Body of pancreas (tissue), 4 donors: ENCODE measurements at regions not wholly inside any gene's neighbourhood (a gene's known extent, or its start where the extent isn't known, plus 50 kb on each side); places are given as distances from the start of the nearest gene placed in this dataset.

Experiments used
- ATAC-seq: fragments of 150-250 bp; one replicate; pipeline ENCODE4 v1.9.1; 2016
- DNase-seq, 4 donors: peaks; one replicate each; pipeline ENCODE4 v3.0.0-alpha.2; 2019
- H3K27ac ChIP-seq, 4 donors: fragments of 200-600 bp; sonication (generic); 1 replicate in 3 of 4; 2 replicates in 1 of 4; pipeline versions ENCODE4 v1.5.1 to v1.6.1; 2016 to 2019; ENCODE audit warnings: mild to moderate bottlenecking in 1 of 4, mixed read lengths in 1 of 4, moderate library complexity in 1 of 4
- H3K27me3 ChIP-seq, 2 donors: fragments of 200-600 bp; sonication (generic); one replicate each; pipeline ENCODE4 v1.6.0; 2016; ENCODE audit warnings: mild to moderate bottlenecking in 1 of 2
- H3K36me3 ChIP-seq, 2 donors: fragments of 200-600 bp; sonication (generic); replicated peaks in 1 of 2; 2 replicates each; pipeline ENCODE4 v1.5.1; 2016; ENCODE audit warnings: low read depth in 2 of 2; ENCODE audit not compliant: insufficient read depth in 1 of 2
- H3K4me1 ChIP-seq: fragments of 200-600 bp; sonication (generic); one replicate; pipeline ENCODE4 v1.6.0; 2016
- H3K4me3 ChIP-seq, 2 donors: fragments of 200-600 bp; sonication (generic); 1 replicate in 1 of 2; 2 replicates in 1 of 2; pipeline ENCODE4 v1.5.1; 2016 to 2019
- H3K9me3 ChIP-seq, 3 donors: fragments of 200-600 bp; sonication (generic); 1 replicate in 2 of 3; 2 replicates in 1 of 3; pipeline ENCODE4 v1.5.1; 2016
- POLR2A ChIP-seq, 3 donors: fragments of 450-650 bp; IDR thresholded peaks; one replicate each; pipeline ENCODE4 v1.6.1; 2016; ENCODE audit warnings: antibody characterized with exemption in 3 of 3, mild to moderate bottlenecking in 2 of 3
- WGBS, 2 donors: methylation state at CpG; one replicate each; pipeline ENCODE4 v1.1.5; 2017; 5-methylcytosine and 5-hydroxymethylcytosine counted together
- intact Hi-C: fragments of 100-400 bp; cut with DNase I; formaldehyde crosslinking; loops from one replicate; pipeline ENCODE4 v1.15.1; 2023
- TF ChIP-seq, protein P1 (sequence below), 7 experiments: fragments of 450-650 bp in 4 of 7; fragments of 200-600 bp in 3 of 7; sonication (generic) in 3 of 7; IDR thresholded peaks; one replicate each; pipeline ENCODE4 v1.5.1; 2016 to 2019; ENCODE audit warnings: antibody characterized with exemption in 7 of 7

DNA sequence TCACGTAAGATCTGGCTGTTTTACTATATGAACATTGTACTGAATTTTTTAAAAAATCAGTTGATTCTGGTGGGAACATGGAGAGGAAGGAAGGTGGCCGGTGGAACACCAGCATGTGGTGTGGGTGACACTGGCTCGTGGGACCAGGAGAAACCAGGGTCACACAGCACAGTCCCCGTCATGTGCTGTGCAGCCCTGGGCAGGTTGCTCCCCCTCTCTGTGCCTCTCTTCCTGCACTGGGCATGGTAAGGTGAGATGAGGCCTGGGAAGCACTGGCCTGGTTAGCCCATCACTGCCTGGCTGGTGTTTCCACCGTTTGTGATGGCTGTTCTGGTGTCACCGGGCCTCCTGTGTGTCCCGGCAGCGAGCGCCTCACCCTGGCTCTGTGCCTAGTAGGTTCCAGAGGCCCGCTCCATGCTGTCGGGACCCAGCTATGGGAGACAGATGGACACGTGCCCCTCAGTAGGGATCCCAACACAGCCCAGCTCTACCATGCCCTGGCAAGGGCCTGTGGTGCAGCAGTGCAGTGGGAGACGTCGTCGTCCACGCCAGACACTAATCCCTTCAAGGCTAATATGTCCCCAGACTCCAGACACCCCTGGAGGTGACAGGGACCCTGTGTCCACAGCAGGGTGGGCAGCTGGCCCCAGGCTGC lies 88.2 kb upstream of the LINC01488 start:
- no peaks in the 10 kb centered on the region for H3K27me3 ChIP-seq
- H3K36me3 ChIP-seq = no peaks in the 10 kb centered on the region
- ATAC-seq = no peak
- TF ChIP-seq, protein P1, sequence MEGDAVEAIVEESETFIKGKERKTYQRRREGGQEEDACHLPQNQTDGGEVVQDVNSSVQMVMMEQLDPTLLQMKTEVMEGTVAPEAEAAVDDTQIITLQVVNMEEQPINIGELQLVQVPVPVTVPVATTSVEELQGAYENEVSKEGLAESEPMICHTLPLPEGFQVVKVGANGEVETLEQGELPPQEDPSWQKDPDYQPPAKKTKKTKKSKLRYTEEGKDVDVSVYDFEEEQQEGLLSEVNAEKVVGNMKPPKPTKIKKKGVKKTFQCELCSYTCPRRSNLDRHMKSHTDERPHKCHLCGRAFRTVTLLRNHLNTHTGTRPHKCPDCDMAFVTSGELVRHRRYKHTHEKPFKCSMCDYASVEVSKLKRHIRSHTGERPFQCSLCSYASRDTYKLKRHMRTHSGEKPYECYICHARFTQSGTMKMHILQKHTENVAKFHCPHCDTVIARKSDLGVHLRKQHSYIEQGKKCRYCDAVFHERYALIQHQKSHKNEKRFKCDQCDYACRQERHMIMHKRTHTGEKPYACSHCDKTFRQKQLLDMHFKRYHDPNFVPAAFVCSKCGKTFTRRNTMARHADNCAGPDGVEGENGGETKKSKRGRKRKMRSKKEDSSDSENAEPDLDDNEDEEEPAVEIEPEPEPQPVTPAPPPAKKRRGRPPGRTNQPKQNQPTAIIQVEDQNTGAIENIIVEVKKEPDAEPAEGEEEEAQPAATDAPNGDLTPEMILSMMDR (IDR thresholded peaks at IDR 0.05) = no peak
- no peak for TF ChIP-seq POLR2A (IDR thresholded peaks at IDR 0.05)
- DNase-seq = peak in 1 of 4 donors; percentile 8
- H3K4me3 ChIP-seq = no peak overlapping the region
- no peaks in the 10 kb centered on the region for H3K4me1 ChIP-seq
- intact Hi-C loops = no loop called here
- H3K27ac ChIP-seq = no peak overlapping the region
- peaks cover 0 to 5% (median 1%) of the 10 kb centered on the region in 3 donors for H3K9me3 ChIP-seq
- 78 to 84% methylated on average over 7 to 16 of the region's 16 CpGs for WGBS, 2 donors

DNA sequence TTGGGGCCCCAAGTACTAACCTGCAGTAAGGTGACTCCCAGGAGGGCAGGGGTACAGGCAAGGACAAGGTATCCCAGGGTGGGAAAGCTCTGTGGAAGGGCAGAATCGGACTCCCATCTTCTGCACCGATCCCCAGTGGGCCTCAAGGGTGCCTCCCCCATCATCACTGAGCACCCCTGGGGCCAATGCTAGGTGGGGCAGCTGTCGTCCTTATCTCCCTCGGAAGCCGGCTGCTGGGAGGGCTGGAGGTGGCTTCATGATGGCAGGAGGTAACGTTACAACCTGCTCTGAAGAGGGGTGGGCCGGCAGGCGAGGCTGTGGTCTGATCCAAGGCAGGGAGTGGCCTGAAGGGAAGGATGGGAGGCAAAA lies 87.6 kb upstream of the LINC01488 start:
- Histone ChIP-seq H3K27ac (no peak overlapping the region), H3K4me3 (no peak overlapping the region), H3K9me3 (peaks cover 0 to under 1% (median 0%) of the 10 kb centered on the region in 3 donors), H3K27me3 (no peaks in the 10 kb centered on the region), H3K36me3 (no peaks in the 10 kb centered on the region), H3K4me1 (no peaks in the 10 kb centered on the region)
- TF ChIP-seq, protein P1 (IDR thresholded peaks at IDR 0.05) = no peak
- TF ChIP-seq POLR2A (IDR thresholded peaks at IDR 0.05) = no peak
- ATAC-seq (no peak), DNase-seq (peak in 1 of 4 donors; percentile 8)
- intact Hi-C loops = no loop called here
- 72 to 77% methylated on average over 6 to 8 of the region's 8 CpGs for WGBS, 2 donors

DNA sequence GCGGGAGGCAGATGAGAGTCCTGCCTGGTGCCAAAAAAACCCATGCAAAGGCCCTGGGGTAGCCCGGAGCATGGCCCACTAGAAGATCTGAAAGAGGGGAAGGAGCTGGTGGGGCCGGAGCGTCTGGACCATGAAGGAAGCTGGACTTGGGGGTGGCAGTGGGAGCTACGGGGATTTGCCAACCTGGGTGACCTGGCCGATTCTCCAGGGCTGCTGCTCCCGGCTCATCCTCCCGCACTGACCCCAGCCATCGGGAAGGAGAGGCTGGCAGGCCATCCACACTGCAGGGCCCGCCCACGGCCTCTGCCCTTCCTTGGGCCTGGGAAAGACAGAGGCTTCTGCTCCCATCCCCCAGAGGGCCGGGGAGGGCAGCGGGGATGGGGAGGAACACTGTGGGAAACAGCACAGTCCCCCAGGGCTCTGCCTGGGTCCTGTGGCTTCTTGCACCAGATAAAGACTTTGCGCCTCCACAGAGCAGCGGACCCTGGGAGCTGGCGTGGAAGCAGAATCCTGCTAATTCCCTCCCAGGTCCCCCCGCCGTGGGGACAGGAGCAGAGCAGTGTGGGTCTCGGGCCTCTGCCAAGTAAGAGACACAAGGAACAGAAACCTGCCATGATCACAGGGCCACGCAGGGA lies 87.1 kb upstream of the LINC01488 start:
- Histone ChIP-seq H3K4me1 (no peaks in the 10 kb centered on the region), H3K36me3 (no peaks in the 10 kb centered on the region), H3K27ac (no peak overlapping the region), H3K9me3 (no peaks in the 10 kb centered on the region), H3K27me3 (no peaks in the 10 kb centered on the region), H3K4me3 (no peak overlapping the region)
- no peak for TF ChIP-seq POLR2A (IDR thresholded peaks at IDR 0.05)
- TF ChIP-seq, protein P1 (IDR thresholded peaks at IDR 0.05) = no peak
- intact Hi-C loops = no loop called here
- 80% methylated on average over 14 to 20 of the region's 20 CpGs for WGBS, 2 donors
- DNase-seq (peak in 1 of 4 donors; percentile 8), ATAC-seq (no peak)

DNA sequence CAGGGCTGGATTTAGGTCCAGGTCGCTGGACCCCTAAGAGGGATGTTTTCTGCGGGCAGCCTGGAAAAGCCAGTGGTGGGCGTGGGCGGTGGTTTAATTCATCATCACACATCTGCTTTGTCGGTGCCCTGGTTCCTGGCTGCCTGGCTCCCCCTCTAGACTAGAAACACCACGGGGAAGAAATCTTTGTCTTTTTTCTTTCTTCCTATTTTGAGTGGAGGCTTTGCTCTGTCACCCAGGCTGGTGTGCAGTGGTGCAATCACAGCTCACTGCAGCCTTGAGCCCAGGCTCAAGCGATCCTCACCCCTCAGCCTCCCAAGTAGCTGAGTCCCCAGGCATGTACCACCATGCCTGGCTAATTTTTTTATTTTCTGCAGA lies 86.6 kb upstream of the LINC01488 start:
- Histone ChIP-seq H3K9me3 (no peaks in the 10 kb centered on the region), H3K27ac (no peak overlapping the region), H3K27me3 (no peaks in the 10 kb centered on the region), H3K36me3 (no peaks in the 10 kb centered on the region), H3K4me3 (no peak overlapping the region), H3K4me1 (no peaks in the 10 kb centered on the region)
- peak in 1 of 4 donors; percentile 2 for DNase-seq
- WGBS, 2 donors = 70 to 76% methylated on average over 6 to 7 of the region's 7 CpGs
- TF ChIP-seq, protein P1 (IDR thresholded peaks at IDR 0.05) = no peak
- TF ChIP-seq POLR2A (IDR thresholded peaks at IDR 0.05) = no peak
- intact Hi-C loops = no loop called here
- ATAC-seq = no peak

DNA sequence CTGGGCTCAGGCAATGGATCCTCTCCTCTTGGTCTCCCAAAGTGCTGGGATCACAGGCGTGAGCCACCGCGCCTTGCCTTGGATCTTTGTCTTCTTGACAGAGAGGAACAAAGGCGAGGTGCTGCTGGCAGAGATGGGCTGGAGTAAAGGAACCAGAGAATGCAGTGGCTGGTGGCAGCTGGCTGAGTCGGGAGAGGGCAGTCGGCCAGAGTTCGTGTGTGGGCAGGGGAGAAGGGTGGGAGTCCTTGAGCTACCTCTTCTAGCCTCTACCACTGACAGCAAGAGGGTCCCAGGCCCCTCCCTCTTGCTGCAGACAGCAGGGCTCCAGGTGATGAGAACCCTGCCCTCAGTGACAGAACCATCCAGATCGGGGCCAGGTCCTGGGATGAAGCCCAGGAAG lies 86.2 kb upstream of the LINC01488 start:
- WGBS, 2 donors = 66% methylated on average over 6 to 8 of the region's 8 CpGs
- peak in 1 of 4 donors; percentile 4 for DNase-seq

More for the DNA sequence above, 86.2 kb upstream of the LINC01488 start:
- Histone ChIP-seq H3K4me3 (no peak overlapping the region), H3K27me3 (no peaks in the 10 kb centered on the region), H3K36me3 (no peaks in the 10 kb centered on the region), H3K9me3 (no peaks in the 10 kb centered on the region), H3K4me1 (no peaks in the 10 kb centered on the region), H3K27ac (no peak overlapping the region)
- intact Hi-C loops = no loop called here
- ATAC-seq = no peak
- TF ChIP-seq, protein P1 (IDR thresholded peaks at IDR 0.05) = no peak
- TF ChIP-seq POLR2A (IDR thresholded peaks at IDR 0.05) = no peak
